ENCODE measurements at regions not wholly inside any gene's neighbourhood (a gene's known extent, or its start where the extent isn't known, plus 50 kb on each side); places are given as distances from the start of the nearest gene placed in this dataset.

DNA sequence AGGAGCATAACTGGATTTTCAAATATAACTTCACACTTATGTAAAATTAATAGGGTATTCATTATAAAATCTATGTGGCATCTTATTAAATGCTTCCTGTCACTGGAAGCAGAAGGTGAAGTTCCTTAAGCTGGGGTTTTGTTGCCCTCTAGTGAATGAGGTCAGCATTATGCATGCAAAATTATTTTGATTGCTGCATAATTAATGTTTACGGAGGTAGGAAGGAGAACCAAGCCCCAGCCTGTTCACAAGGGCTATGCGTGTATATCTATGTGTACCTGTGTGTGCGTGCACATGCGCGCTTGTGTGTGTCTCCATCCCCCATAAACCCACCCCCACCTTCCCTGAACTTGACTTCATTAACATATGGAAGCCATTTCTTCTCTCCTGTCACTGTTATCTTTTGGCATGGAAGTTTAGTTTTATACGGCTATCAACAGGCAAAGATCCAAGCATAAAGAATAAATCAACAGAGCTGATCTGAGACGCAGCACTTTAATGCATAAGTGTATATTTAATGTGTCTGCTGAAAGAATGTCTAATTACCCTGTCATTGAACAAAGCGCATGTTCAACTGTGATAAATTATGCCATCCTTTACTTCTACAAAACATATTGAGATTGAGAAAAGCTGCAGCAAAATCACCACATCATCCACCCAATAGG, 90.2 kb upstream of the CDH4 start:
- no peak for ATAC-seq
- intact Hi-C loops (cut with DNase I) = no loop called here
- no peak for DNase-seq

DNA sequence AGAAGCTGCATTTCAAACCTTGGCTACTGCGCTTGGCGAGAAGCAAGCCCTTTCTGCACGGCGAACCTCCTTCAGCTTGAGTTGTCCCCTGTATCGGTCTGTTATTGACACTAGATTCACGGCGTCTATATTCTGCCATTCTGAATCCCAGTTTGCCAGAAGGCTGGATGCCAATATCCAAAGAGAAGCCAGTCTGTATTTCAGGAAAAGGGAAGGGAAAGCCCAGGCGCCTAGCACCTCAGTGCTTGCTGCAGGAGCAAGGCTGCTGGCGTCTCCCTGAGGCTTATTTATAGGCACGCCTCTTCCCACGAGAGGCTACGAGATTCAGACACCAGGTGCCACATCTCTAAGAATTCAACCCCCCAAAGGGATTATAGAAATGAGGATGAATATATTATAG, 89.6 kb upstream of the CDH4 start:
- TF ChIP-seq, protein P1, sequence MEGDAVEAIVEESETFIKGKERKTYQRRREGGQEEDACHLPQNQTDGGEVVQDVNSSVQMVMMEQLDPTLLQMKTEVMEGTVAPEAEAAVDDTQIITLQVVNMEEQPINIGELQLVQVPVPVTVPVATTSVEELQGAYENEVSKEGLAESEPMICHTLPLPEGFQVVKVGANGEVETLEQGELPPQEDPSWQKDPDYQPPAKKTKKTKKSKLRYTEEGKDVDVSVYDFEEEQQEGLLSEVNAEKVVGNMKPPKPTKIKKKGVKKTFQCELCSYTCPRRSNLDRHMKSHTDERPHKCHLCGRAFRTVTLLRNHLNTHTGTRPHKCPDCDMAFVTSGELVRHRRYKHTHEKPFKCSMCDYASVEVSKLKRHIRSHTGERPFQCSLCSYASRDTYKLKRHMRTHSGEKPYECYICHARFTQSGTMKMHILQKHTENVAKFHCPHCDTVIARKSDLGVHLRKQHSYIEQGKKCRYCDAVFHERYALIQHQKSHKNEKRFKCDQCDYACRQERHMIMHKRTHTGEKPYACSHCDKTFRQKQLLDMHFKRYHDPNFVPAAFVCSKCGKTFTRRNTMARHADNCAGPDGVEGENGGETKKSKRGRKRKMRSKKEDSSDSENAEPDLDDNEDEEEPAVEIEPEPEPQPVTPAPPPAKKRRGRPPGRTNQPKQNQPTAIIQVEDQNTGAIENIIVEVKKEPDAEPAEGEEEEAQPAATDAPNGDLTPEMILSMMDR (IDR thresholded peaks at IDR 0.05) = no peak
- Histone ChIP-seq H3K36me3 (no peaks in the 10 kb centered on the region), H3K4me1 (no peaks in the 10 kb centered on the region), H3K9me3 (no peaks in the 10 kb centered on the region), H3K4me3 (no peak overlapping the region), H3K27ac (no peak overlapping the region), H3K27me3 (ENCODE audit: low read depth) (peaks cover 3% of the 10 kb centered on the region)
- DNase-seq = no peak
- no peak for ATAC-seq
- intact Hi-C loops (cut with DNase I) = no loop called here

More for the DNA sequence above, 90.2 kb upstream of the CDH4 start:
- Histone ChIP-seq H3K27me3 (ENCODE audit: low read depth) (peaks cover 3% of the 10 kb centered on the region), H3K9me3 (no peaks in the 10 kb centered on the region), H3K4me3 (no peak overlapping the region), H3K36me3 (no peaks in the 10 kb centered on the region), H3K4me1 (no peaks in the 10 kb centered on the region), H3K27ac (no peak overlapping the region)
- TF ChIP-seq, protein P1 (IDR thresholded peaks at IDR 0.05) = no peak

DNA sequence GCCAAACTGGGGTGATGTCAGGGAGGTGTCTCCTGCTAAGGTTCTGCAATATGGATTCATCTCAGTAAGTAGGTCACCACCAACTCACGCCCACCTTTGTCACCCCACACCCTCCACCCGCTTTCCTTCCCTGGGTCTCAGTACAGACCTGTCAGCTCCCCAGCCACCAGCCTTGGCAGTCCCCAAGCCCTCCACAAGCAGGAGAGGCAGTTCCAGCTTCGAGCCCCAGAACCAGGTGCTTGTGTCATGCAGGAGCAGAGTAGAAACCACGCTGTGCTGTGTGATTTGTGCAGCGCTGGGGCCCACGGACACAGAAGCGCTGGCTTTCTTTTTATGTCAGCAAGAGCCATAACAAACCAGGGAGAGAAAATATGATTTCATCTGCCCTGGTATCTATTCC, 89.0 kb upstream of the CDH4 start:
- TF ChIP-seq, protein P1 (IDR thresholded peaks at IDR 0.05) = no peak
- H3K4me1 ChIP-seq = no peaks in the 10 kb centered on the region
- no peaks in the 10 kb centered on the region for H3K36me3 ChIP-seq
- no peak overlapping the region for H3K4me3 ChIP-seq
- peak in 1 of 2 donors; percentile 27 for ATAC-seq
- no peak for DNase-seq
- H3K27ac ChIP-seq = no peak overlapping the region
- H3K27me3 ChIP-seq (ENCODE audit: low read depth) = peaks cover 3% of the 10 kb centered on the region
- intact Hi-C loops (cut with DNase I) = no loop called here
- no peaks in the 10 kb centered on the region for H3K9me3 ChIP-seq

DNA sequence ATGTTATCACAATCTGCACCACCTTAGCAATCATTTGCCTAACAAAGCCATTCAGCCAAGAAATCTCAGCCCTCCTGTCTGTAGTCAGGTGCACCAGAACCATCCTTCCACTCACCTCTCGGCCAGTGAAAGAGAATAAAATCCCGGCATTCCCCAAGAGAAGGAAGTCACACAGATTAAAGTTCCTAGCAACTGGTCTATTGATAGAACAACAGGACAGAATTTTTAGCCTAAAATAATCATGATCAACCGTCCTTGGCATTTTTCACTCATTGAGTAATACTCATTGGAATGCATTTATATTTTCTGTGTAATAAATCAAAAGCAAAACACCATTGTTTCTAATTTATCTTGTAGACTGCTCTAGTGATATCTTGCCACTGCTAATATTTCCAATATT, 85.7 kb upstream of the CDH4 start:
- no peak for DNase-seq
- no peaks in the 10 kb centered on the region for H3K4me1 ChIP-seq
- intact Hi-C loops (cut with DNase I) = no loop called here
- H3K9me3 ChIP-seq = no peaks in the 10 kb centered on the region
- no peak for ATAC-seq
- H3K27ac ChIP-seq = no peak overlapping the region
- H3K36me3 ChIP-seq = no peaks in the 10 kb centered on the region
- H3K4me3 ChIP-seq = no peak overlapping the region
- peaks cover 9% of the 10 kb centered on the region for H3K27me3 ChIP-seq (ENCODE audit: low read depth)
- TF ChIP-seq, protein P1 (IDR thresholded peaks at IDR 0.05) = no peak

DNA sequence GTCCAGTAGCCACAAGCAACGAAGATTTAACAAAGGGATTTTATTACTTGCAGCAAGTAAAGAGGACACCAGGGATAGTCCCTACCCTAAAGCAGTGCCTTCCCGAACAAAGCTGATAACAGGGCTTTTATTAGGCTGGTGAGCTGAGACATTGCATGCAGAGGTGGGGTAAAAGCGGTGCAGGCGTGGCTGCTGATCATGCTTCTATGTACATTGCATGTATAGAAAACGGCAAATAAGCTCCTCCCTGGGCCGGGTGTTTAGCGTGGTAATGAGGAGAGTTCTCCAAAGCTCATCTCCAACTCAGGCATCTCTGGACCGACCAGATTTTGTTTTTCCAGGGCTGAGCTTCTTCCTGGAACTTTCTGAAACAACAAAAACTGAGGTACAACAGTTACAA, 83.5 kb upstream of the CDH4 start:
- DNase-seq (no peak), ATAC-seq (no peak)
- no peak overlapping the region for H3K27ac ChIP-seq
- no peaks in the 10 kb centered on the region for H3K4me1 ChIP-seq
- intact Hi-C loops (cut with DNase I) = no loop called here
- no peak overlapping the region for H3K4me3 ChIP-seq
- TF ChIP-seq, protein P1 (IDR thresholded peaks at IDR 0.05) = no peak
- no peaks in the 10 kb centered on the region for H3K36me3 ChIP-seq
- peaks cover 8% of the 10 kb centered on the region for H3K27me3 ChIP-seq (ENCODE audit: low read depth)
- no peaks in the 10 kb centered on the region for H3K9me3 ChIP-seq
